HepG2 (cell line): ENCODE measurements at regions not wholly inside any gene's neighbourhood (a gene's known extent, or its start where the extent isn't known, plus 50 kb on each side); places are given as distances from the start of the nearest gene placed in this dataset.

ENCODE experiments used
- FOSL2 ChIP-seq: sonication (generic); formaldehyde crosslinking; IDR thresholded peaks from 2 replicates; pipeline ENCODE4 v1.4.0; 2020; ENCODE audit warnings: missing genetic modification reagents
- JUND ChIP-seq: sonication (generic); formaldehyde crosslinking; IDR thresholded peaks from 2 replicates; pipeline ENCODE4 v1.8.0; 2022; ENCODE audit warnings: mild to moderate bottlenecking, missing genetic modification reagents
- ZNF703 ChIP-seq: sonication (generic); formaldehyde crosslinking; IDR thresholded peaks from 2 replicates; pipeline ENCODE4 v1.5.1; 2020; ENCODE audit warnings: missing genetic modification reagents, mild to moderate bottlenecking, moderate library complexity, borderline replicate concordance
- ZNF775 ChIP-seq: sonication (generic); formaldehyde crosslinking; IDR thresholded peaks from 2 replicates; pipeline ENCODE4 v1.4.0; 2020; ENCODE audit warnings: missing genetic modification reagents, mild to moderate bottlenecking, moderate library complexity, borderline replicate concordance
- TF ChIP-seq, protein P1 (sequence below): sonication (generic); formaldehyde crosslinking; IDR thresholded peaks from 2 replicates; pipeline ENCODE4 v1.5.1; 2020; ENCODE audit warnings: mild to moderate bottlenecking, missing genetic modification reagents, borderline replicate concordance
- TF ChIP-seq, protein P2 (sequence below): sonication (generic); formaldehyde crosslinking; IDR thresholded peaks from 2 replicates; pipeline ENCODE4 v1.5.0; 2020; ENCODE audit warnings: mild to moderate bottlenecking, missing genetic modification reagents

DNA sequence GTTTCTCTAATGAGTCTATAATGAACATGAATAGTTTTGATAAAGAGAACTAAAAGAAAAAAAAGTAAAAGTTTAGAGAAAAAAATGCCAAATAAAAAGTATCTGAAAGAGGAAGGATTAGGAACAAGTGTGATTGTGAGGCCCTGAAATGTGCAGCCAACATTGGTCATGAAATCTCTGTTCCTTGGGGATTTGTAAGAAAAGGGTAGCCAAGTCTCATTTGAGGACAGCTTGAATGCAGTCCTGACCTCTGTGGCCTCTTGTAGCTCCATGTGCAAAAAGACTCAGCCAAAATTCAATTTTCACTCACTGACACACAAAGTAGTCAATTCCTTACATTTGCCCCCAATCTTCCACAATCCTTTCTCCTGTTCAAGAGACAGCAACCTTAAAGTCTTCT is 167.9 kb downstream of the KLF12 start:
- TF ChIP-seq, protein P1, sequence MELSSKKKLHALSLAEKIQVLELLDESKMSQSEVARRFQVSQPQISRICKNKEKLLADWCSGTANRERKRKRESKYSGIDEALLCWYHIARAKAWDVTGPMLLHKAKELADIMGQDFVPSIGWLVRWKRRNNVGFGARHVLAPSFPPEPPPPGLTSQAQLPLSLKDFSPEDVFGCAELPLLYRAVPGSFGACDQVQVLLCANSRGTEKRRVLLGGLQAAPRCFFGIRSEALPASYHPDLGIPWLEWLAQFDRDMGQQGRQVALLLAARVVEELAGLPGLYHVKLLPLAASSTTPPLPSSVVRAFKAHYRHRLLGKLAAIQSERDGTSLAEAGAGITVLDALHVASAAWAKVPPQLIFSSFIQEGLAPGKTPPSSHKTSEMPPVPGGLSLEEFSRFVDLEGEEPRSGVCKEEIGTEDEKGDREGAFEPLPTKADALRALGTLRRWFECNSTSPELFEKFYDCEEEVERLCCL (CRISPR knock-in tag): no peak
- TF ChIP-seq ZNF703 (CRISPR knock-in tag): no peak
- TF ChIP-seq, protein P2, sequence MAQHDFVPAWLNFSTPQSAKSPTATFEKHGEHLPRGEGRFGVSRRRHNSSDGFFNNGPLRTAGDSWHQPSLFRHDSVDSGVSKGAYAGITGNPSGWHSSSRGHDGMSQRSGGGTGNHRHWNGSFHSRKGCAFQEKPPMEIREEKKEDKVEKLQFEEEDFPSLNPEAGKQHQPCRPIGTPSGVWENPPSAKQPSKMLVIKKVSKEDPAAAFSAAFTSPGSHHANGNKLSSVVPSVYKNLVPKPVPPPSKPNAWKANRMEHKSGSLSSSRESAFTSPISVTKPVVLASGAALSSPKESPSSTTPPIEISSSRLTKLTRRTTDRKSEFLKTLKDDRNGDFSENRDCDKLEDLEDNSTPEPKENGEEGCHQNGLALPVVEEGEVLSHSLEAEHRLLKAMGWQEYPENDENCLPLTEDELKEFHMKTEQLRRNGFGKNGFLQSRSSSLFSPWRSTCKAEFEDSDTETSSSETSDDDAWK (CRISPR knock-in tag): no peak
- no peak for TF ChIP-seq FOSL2 (CRISPR knock-in tag)
- TF ChIP-seq JUND (CRISPR knock-in tag): no peak
- no peak for TF ChIP-seq ZNF775 (CRISPR knock-in tag)
